SJCRH30 (cell line): ENCODE measurements at regions not wholly inside any gene's neighbourhood (a gene's known extent, or its start where the extent isn't known, plus 50 kb on each side); places are given as distances from the start of the nearest gene placed in this dataset.

Source experiments
- DNase-seq, 2 experiments: peaks; one replicate each; pipeline ENCODE4 v3.0.0-alpha.2; 2015 to 2020
- H3K27ac ChIP-seq: fragments of 250-450 bp; sonication (Bioruptor Pico); 2 replicates; pipeline ENCODE4 v1.5.1; 2020; ENCODE audit warnings: mild to moderate bottlenecking, moderate library complexity
- H3K27me3 ChIP-seq: fragments of 250-450 bp; sonication (Bioruptor Pico); 2 replicates; pipeline ENCODE4 v1.5.1; 2020; ENCODE audit warnings: mild to moderate bottlenecking, moderate library complexity
- H3K36me3 ChIP-seq: fragments of 250-450 bp; sonication (Bioruptor Pico); 2 replicates; pipeline ENCODE4 v1.5.1; 2020; ENCODE audit warnings: mild to moderate bottlenecking, moderate library complexity
- H3K4me1 ChIP-seq: fragments of 250-450 bp; sonication (Bioruptor Pico); 2 replicates; pipeline ENCODE4 v1.5.1; 2020; ENCODE audit warnings: mild to moderate bottlenecking, moderate library complexity
- H3K4me3 ChIP-seq: fragments of 250-450 bp; sonication (Bioruptor Pico); 2 replicates; pipeline ENCODE4 v1.5.1; 2020; ENCODE audit warnings: mild to moderate bottlenecking, moderate library complexity
- H3K9me3 ChIP-seq: fragments of 250-450 bp; sonication (Bioruptor Pico); replicated peaks from 2 replicates; pipeline ENCODE4 v1.5.1; 2020; ENCODE audit warnings: mild to moderate bottlenecking, moderate library complexity

GRCh38 chr9:82650368-82650767 is 412.6 kb downstream of the RASEF start:
- Histone ChIP-seq H3K4me1 (no peaks in the 10 kb centered on the region), H3K9me3 (no peaks in the 10 kb centered on the region; the same call in 1 of the 2 replicates), H3K27ac (no peak overlapping the region), H3K36me3 (no peaks in the 10 kb centered on the region), H3K27me3 (no peaks in the 10 kb centered on the region), H3K4me3 (no peak overlapping the region)
- DNase-seq = no peak

GRCh38 chr9:82651474-82651873 is 411.5 kb downstream of the RASEF start:
- no peaks in the 10 kb centered on the region; the same call in 1 of the 2 replicates for H3K9me3 ChIP-seq
- no peaks in the 10 kb centered on the region for H3K27me3 ChIP-seq
- no peaks in the 10 kb centered on the region for H3K36me3 ChIP-seq
- DNase-seq = no peak
- H3K27ac ChIP-seq = no peak overlapping the region
- no peaks in the 10 kb centered on the region for H3K4me1 ChIP-seq
- H3K4me3 ChIP-seq = no peak overlapping the region

DNA sequence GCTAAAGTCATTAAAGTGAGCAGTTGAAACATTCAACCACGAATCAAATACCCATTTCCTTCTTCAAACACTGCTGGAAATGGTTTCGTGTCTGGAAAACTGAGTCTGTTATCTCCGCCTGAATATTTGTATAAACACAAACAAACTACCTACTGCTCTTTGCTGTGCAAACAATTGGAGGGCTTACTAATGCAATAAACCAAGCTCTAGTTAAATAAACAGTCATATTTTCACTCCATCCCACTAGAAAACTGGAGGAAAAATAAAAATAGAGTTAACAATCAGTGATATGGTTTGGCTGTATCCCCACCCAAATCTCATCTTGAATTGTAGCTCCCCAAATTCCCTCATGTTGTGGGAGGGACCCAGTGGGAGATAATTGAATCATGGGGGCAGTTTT is 397.6 kb downstream of the RASEF start:
- Histone ChIP-seq H3K4me1 (no peaks in the 10 kb centered on the region), H3K27ac (no peak overlapping the region), H3K36me3 (no peaks in the 10 kb centered on the region), H3K27me3 (no peaks in the 10 kb centered on the region), H3K4me3 (no peak overlapping the region), H3K9me3 (no peaks in the 10 kb centered on the region)
- DNase-seq = no peak

GRCh38 chr9:82668689-82669199 is 394.2 kb downstream of the RASEF start:
- no peaks in the 10 kb centered on the region for H3K9me3 ChIP-seq
- H3K27ac ChIP-seq = no peak overlapping the region
- no peak for DNase-seq
- H3K36me3 ChIP-seq = no peaks in the 10 kb centered on the region
- H3K27me3 ChIP-seq = no peaks in the 10 kb centered on the region
- no peak overlapping the region for H3K4me3 ChIP-seq
- H3K4me1 ChIP-seq = no peaks in the 10 kb centered on the region

- Histone ChIP-seq H3K9me3 (no peaks in the 10 kb centered on the region), H3K36me3 (no peaks in the 10 kb centered on the region), H3K4me1 (no peaks in the 10 kb centered on the region), H3K27me3 (no peaks in the 10 kb centered on the region), H3K27ac (no peak overlapping the region), H3K4me3 (no peak overlapping the region)
- DNase-seq = no peak
Observed at GRCh38 chr9:82670000-82670399, 392.9 kb downstream of the RASEF start.

GRCh38 chr9:82670726-82671125 is 392.2 kb downstream of the RASEF start:
- Histone ChIP-seq H3K27ac (no peak overlapping the region), H3K36me3 (no peaks in the 10 kb centered on the region), H3K9me3 (no peaks in the 10 kb centered on the region), H3K27me3 (no peaks in the 10 kb centered on the region), H3K4me3 (no peak overlapping the region), H3K4me1 (no peaks in the 10 kb centered on the region)
- DNase-seq = no peak

GRCh38 chr9:82673201-82673600 is 389.7 kb downstream of the RASEF start:
- Histone ChIP-seq H3K9me3 (no peaks in the 10 kb centered on the region), H3K4me3 (no peak overlapping the region), H3K27me3 (no peaks in the 10 kb centered on the region), H3K36me3 (no peaks in the 10 kb centered on the region), H3K4me1 (no peaks in the 10 kb centered on the region), H3K27ac (no peak overlapping the region)
- DNase-seq = no peak

DNA sequence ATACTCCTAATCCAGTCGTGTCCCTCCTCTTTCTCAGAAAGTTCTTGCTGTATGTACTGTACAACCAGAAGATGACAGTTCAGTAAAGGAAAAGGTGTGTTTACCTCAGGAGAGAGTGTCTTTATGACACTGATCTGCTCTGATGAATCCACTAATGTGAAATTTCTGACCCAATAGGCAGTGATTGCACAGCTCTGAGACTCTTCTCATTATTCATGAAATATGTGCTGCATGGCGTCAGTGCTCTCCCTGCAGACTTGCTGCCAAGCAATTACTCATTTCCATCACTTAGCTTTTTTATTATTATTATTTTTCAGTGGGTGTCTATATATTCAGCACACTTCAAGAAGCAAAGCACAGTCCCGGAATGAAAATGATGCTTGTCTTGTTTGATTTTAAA is 389.0 kb downstream of the RASEF start:
- H3K27me3 ChIP-seq = no peaks in the 10 kb centered on the region
- H3K27ac ChIP-seq = no peak overlapping the region
- no peak for DNase-seq
- no peaks in the 10 kb centered on the region for H3K9me3 ChIP-seq
- no peaks in the 10 kb centered on the region for H3K36me3 ChIP-seq
- H3K4me1 ChIP-seq = no peaks in the 10 kb centered on the region
- H3K4me3 ChIP-seq = no peak overlapping the region

DNA sequence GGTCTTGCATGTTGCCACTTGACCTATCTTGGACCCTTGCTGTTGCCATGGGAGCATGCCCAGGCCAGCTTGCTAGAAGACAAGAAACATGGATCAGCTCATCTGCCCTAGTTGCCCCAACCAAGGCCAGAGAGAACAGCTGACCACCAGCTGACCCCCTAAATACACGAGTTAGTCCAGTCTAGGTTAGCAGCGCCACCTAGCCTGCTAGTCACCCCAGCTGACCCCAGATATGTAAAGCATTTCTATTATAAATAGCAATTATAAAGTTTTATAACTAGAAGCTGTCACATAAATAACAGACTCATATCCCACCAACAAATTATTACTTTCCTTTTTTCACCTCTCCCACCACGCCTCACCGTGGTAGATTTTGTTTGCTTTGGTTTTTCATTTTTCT is 387.8 kb downstream of the RASEF start:
- H3K27ac ChIP-seq = no peak overlapping the region
- no peaks in the 10 kb centered on the region for H3K4me1 ChIP-seq
- no peaks in the 10 kb centered on the region for H3K27me3 ChIP-seq
- H3K36me3 ChIP-seq = no peaks in the 10 kb centered on the region
- peak in 1 of 2 experiments; percentile 6 for DNase-seq
- H3K9me3 ChIP-seq = no peaks in the 10 kb centered on the region
- no peak overlapping the region for H3K4me3 ChIP-seq

DNA sequence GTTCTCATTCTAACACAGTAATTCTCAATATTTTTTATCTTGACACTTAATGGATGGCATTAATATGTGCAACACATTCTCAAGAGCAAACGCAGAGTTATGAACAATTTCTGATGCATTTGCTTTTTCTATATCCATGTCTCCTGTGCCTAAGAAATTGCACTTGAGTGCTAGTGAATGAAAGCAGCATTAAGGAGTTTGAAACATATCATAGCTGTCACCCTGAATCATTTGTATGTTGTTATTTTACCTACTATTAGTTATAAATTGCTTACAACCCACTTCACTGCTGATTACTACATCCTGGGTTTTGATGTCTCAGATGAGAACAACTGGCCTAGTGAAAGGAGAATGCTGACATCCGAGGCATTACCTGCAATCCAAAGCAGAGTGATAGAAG is 387.3 kb downstream of the RASEF start:
- DNase-seq = no peak
- no peaks in the 10 kb centered on the region for H3K36me3 ChIP-seq
- H3K9me3 ChIP-seq = no peaks in the 10 kb centered on the region
- H3K4me1 ChIP-seq = no peaks in the 10 kb centered on the region
- H3K27ac ChIP-seq = no peak overlapping the region
- no peaks in the 10 kb centered on the region for H3K27me3 ChIP-seq
- H3K4me3 ChIP-seq = no peak overlapping the region

DNA sequence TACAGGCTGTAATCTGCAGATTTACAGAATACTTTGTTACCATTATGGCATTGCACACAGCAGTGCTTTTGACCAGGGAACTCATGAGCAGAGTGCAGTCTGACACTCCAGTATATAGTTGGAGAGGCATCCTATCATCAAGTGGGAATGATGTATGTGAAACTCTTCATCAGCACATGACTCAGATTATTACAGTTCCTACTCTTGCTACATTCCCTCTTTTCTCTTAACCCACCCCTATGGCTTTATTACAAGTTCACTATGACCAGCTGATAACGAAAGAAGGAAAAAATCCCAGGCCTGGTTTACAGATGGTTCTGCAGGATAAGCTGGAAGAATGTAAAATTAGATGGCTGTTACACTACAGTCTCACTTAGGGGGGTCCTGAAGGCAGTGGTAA is 385.9 kb downstream of the RASEF start:
- H3K4me1 ChIP-seq = no peaks in the 10 kb centered on the region
- H3K9me3 ChIP-seq = no peaks in the 10 kb centered on the region
- H3K4me3 ChIP-seq = no peak overlapping the region
- no peak overlapping the region for H3K27ac ChIP-seq
- H3K27me3 ChIP-seq = no peaks in the 10 kb centered on the region
- H3K36me3 ChIP-seq = no peaks in the 10 kb centered on the region
- DNase-seq = no peak

GRCh38 chr9:82679472-82679871 is 383.5 kb downstream of the RASEF start:
- Histone ChIP-seq H3K4me3 (no peak overlapping the region), H3K27ac (no peak overlapping the region), H3K27me3 (no peaks in the 10 kb centered on the region), H3K36me3 (no peaks in the 10 kb centered on the region), H3K4me1 (no peaks in the 10 kb centered on the region), H3K9me3 (no peaks in the 10 kb centered on the region)
- DNase-seq = peak in 1 of 2 experiments; percentile 6

- H3K4me3 ChIP-seq = no peak overlapping the region
- H3K9me3 ChIP-seq = no peaks in the 10 kb centered on the region
- H3K4me1 ChIP-seq = no peaks in the 10 kb centered on the region
- no peak for DNase-seq
- H3K27me3 ChIP-seq = no peaks in the 10 kb centered on the region
- no peaks in the 10 kb centered on the region for H3K36me3 ChIP-seq
- H3K27ac ChIP-seq = no peak overlapping the region
Observed at GRCh38 chr9:82680179-82680935, 382.6 kb downstream of the RASEF start.

GRCh38 chr9:82681809-82682208 is 381.1 kb downstream of the RASEF start:
- H3K4me1 ChIP-seq = no peaks in the 10 kb centered on the region
- no peaks in the 10 kb centered on the region for H3K9me3 ChIP-seq
- H3K27me3 ChIP-seq = no peaks in the 10 kb centered on the region
- no peak for DNase-seq
- H3K4me3 ChIP-seq = no peak overlapping the region
- no peaks in the 10 kb centered on the region for H3K36me3 ChIP-seq
- H3K27ac ChIP-seq = no peak overlapping the region

GRCh38 chr9:82682431-82682830 is 380.5 kb downstream of the RASEF start:
- Histone ChIP-seq H3K4me3 (no peak overlapping the region), H3K9me3 (no peaks in the 10 kb centered on the region), H3K4me1 (no peaks in the 10 kb centered on the region), H3K27me3 (no peaks in the 10 kb centered on the region), H3K27ac (no peak overlapping the region), H3K36me3 (no peaks in the 10 kb centered on the region)
- DNase-seq = no peak

GRCh38 chr9:82695704-82696103 is 367.2 kb downstream of the RASEF start:
- no peaks in the 10 kb centered on the region for H3K36me3 ChIP-seq
- no peaks in the 10 kb centered on the region for H3K4me1 ChIP-seq
- no peaks in the 10 kb centered on the region for H3K9me3 ChIP-seq
- peak in 1 of 2 experiments; percentile 6 for DNase-seq
- H3K27ac ChIP-seq = no peak overlapping the region
- H3K4me3 ChIP-seq = no peak overlapping the region
- H3K27me3 ChIP-seq = peaks cover 5% of the 10 kb centered on the region; the same call in 1 of the 2 replicates
